Tongue (tissue), 1 donor: ENCODE measurements at regions not wholly inside any gene's neighbourhood (a gene's known extent, or its start where the extent isn't known, plus 50 kb on each side); places are given as distances from the start of the nearest gene placed in this dataset.
"Not testable (repeated sequence)": the region's sequence is repeated elsewhere in the genome, so short reads cannot be mapped to it uniquely, and the experiment has no call there.

Source experiments
- DNase-seq: peaks from one replicate; pipeline ENCODE4 v3.0.0-alpha.2; 2015

GRCh38 chr17:14732211-14732610 is 431.3 kb downstream of the HS3ST3B1 start:
- DNase-seq: no peak

GRCh38 chr17:14731591-14731990 is 430.7 kb downstream of the HS3ST3B1 start:
- no peak for DNase-seq

GRCh38 chr17:14730821-14731220 is 429.9 kb downstream of the HS3ST3B1 start:
- DNase-seq: no peak

GRCh38 chr17:14725729-14726128 is 424.8 kb downstream of the HS3ST3B1 start:
- no peak for DNase-seq

GRCh38 chr17:14724770-14725169 is 423.9 kb downstream of the HS3ST3B1 start:
- DNase-seq: no peak

- DNase-seq: not testable (repeated sequence)
These were observed 422.5 kb downstream of the HS3ST3B1 start for GRCh38 chr17:14723349-14723748.

- no peak for DNase-seq
These were observed 419.1 kb downstream of the HS3ST3B1 start for GRCh38 chr17:14719942-14720341.

GRCh38 chr17:14717859-14718258 is 417.0 kb downstream of the HS3ST3B1 start:
- DNase-seq: no peak

GRCh38 chr17:14715561-14715960 is 414.7 kb downstream of the HS3ST3B1 start:
- no peak for DNase-seq

- DNase-seq: no peak
These were observed 411.7 kb downstream of the HS3ST3B1 start for GRCh38 chr17:14712611-14713021.

- no peak for DNase-seq
These were observed 403.2 kb downstream of the HS3ST3B1 start for GRCh38 chr17:14704121-14704520.

- DNase-seq: no peak
These were observed 401.0 kb downstream of the HS3ST3B1 start for GRCh38 chr17:14701886-14702285.

GRCh38 chr17:14699574-14700185 is 398.8 kb downstream of the HS3ST3B1 start:
- peak; percentile 6 for DNase-seq

- no peak for DNase-seq
These were observed 392.5 kb downstream of the HS3ST3B1 start for GRCh38 chr17:14693382-14693781.

GRCh38 chr17:14690704-14691103 is 389.8 kb downstream of the HS3ST3B1 start:
- no peak for DNase-seq

GRCh38 chr17:14688134-14688533 is 387.3 kb downstream of the HS3ST3B1 start:
- no peak for DNase-seq

- DNase-seq: peak; percentile 1
These were observed 371.9 kb downstream of the HS3ST3B1 start for GRCh38 chr17:14672830-14673229.

GRCh38 chr17:14670861-14671260 is 370.0 kb downstream of the HS3ST3B1 start:
- DNase-seq: no peak

GRCh38 chr17:14664511-14664910 is 363.6 kb downstream of the HS3ST3B1 start:
- no peak for DNase-seq

GRCh38 chr17:14641117-14641516 is 340.2 kb downstream of the HS3ST3B1 start:
- no peak for DNase-seq

GRCh38 chr17:14637260-14637659 is 336.4 kb downstream of the HS3ST3B1 start:
- DNase-seq: no peak

GRCh38 chr17:14630621-14631020 is 329.7 kb downstream of the HS3ST3B1 start:
- DNase-seq: no peak

GRCh38 chr17:14630046-14630445 is 329.2 kb downstream of the HS3ST3B1 start:
- no peak for DNase-seq

- no peak for DNase-seq
These were observed 321.8 kb downstream of the HS3ST3B1 start for GRCh38 chr17:14622615-14623101.
